OCI-LY3 (cell line): ENCODE measurements at regions not wholly inside any gene's neighbourhood (a gene's known extent, or its start where the extent isn't known, plus 50 kb on each side); places are given as distances from the start of the nearest gene placed in this dataset.

Experiments
- H2AFZ ChIP-seq: fragments of 200-600, 300-600 bp; shearing (Covaris generic); 2 replicates; pipeline ENCODE4 v1.6.0; 2014; ENCODE audit warnings: antibody characterized with exemption, low read depth, low read length
- H3K27ac ChIP-seq: fragments of 200-600, 300-600 bp; sonication (generic); 2 replicates; pipeline ENCODE4 v1.5.1; 2014; ENCODE audit warnings: mild to moderate bottlenecking, low read length, moderate library complexity, mixed read lengths
- H3K27me3 ChIP-seq: fragments of 200-600, 300-600 bp; sonication (generic); 2 replicates; pipeline ENCODE4 v1.6.1; 2014; ENCODE audit warnings: low read depth, low read length, mixed read lengths
- H3K36me3 ChIP-seq: fragments of 200-600, 300-600 bp; sonication (generic); replicated peaks from 2 replicates; pipeline ENCODE3; 2014; ENCODE audit warnings: low read depth, low read length, mixed read lengths
- H3K4me1 ChIP-seq: fragments of 300-600, 200-600 bp; sonication (generic); 2 replicates; pipeline ENCODE4 v1.6.1; 2014; ENCODE audit warnings: low read length, mixed read lengths
- H3K4me2 ChIP-seq: fragments of 200-600, 300-600 bp; sonication (generic); 2 replicates; pipeline ENCODE4 v1.6.1; 2014; ENCODE audit warnings: low read length, mixed read lengths
- H3K4me3 ChIP-seq: fragments of 300-600, 200-600 bp; sonication (generic); 2 replicates; pipeline ENCODE4 v1.5.1; 2014; ENCODE audit warnings: antibody characterized with exemption, mild to moderate bottlenecking, low read length, moderate library complexity
- H3K79me2 ChIP-seq: fragments of 300-600, 200-600 bp; shearing (Covaris generic); 2 replicates; pipeline ENCODE4 v1.6.1; 2014; ENCODE audit warnings: mild to moderate bottlenecking, low read length, mixed read lengths
- H3K9ac ChIP-seq: fragments of 300-600, 200-600 bp; shearing (Covaris generic); 2 replicates; pipeline ENCODE4 v1.6.0; 2014; ENCODE audit warnings: mild to moderate bottlenecking, low read length, moderate library complexity
- H3K9me3 ChIP-seq: fragments of 200-600, 300-600 bp; shearing (Covaris generic); 2 replicates; pipeline ENCODE4 v1.6.1; 2014; ENCODE audit warnings: low read length, mixed read lengths; ENCODE audit not compliant: insufficient read depth
- H4K20me1 ChIP-seq: fragments of 200-600, 300-600 bp; sonication (generic); 2 replicates; pipeline ENCODE4 v1.6.1; 2016; ENCODE audit warnings: low read length, mixed read lengths; ENCODE audit not compliant: insufficient read depth
- EZH2phosphoT487 ChIP-seq: fragments of 200-600 bp; shearing (Covaris generic); IDR thresholded peaks from 2 replicates; pipeline ENCODE4 v1.6.1; 2018; ENCODE audit warnings: antibody characterized with exemption, mixed run types, low read depth
- TF ChIP-seq, protein P1 (sequence below): fragments of 200-600, 300-600 bp; sonication (generic); IDR thresholded peaks from 2 replicates; pipeline ENCODE4 v1.5.1; 2014; ENCODE audit warnings: antibody characterized with exemption, low read length, low read depth

DNA sequence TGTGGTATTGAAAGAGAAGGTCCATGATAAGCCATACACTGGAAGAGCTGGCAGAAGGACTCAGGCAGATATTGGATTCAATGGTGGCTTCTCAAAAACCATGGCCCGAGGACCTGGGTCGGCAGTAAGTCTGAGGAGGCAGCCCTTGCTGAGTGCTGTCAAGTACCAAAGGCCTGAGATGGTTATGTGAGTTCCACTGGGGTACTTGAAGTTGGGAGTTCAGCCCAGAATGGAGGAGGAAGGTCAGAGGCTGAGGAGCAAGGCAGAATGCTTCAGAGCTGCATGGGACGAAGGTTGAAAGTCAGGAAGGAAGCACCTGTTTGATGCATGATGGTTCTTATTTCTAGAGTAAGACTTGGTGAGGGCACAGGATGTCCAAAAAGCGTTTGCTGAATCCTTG, 194.9 kb downstream of the DIRAS2 start:
- Histone ChIP-seq H3K27ac (no peak overlapping the region), H3K9ac (no peak overlapping the region), H2AFZ (no peak overlapping the region), H3K4me3 (no peak overlapping the region), H3K79me2 (no peaks in the 10 kb centered on the region), H3K4me2 (no peak overlapping the region), H3K27me3 (no peaks in the 10 kb centered on the region; the same call in 1 of the 2 replicates), H3K36me3 (no peaks in the 10 kb centered on the region), H3K4me1 (no peaks in the 10 kb centered on the region), H3K9me3 (no peaks in the 10 kb centered on the region), H4K20me1 (no peaks in the 10 kb centered on the region)
- TF ChIP-seq, protein P1, sequence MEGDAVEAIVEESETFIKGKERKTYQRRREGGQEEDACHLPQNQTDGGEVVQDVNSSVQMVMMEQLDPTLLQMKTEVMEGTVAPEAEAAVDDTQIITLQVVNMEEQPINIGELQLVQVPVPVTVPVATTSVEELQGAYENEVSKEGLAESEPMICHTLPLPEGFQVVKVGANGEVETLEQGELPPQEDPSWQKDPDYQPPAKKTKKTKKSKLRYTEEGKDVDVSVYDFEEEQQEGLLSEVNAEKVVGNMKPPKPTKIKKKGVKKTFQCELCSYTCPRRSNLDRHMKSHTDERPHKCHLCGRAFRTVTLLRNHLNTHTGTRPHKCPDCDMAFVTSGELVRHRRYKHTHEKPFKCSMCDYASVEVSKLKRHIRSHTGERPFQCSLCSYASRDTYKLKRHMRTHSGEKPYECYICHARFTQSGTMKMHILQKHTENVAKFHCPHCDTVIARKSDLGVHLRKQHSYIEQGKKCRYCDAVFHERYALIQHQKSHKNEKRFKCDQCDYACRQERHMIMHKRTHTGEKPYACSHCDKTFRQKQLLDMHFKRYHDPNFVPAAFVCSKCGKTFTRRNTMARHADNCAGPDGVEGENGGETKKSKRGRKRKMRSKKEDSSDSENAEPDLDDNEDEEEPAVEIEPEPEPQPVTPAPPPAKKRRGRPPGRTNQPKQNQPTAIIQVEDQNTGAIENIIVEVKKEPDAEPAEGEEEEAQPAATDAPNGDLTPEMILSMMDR, result no peak
- TF ChIP-seq EZH2phosphoT487, result no peak

DNA sequence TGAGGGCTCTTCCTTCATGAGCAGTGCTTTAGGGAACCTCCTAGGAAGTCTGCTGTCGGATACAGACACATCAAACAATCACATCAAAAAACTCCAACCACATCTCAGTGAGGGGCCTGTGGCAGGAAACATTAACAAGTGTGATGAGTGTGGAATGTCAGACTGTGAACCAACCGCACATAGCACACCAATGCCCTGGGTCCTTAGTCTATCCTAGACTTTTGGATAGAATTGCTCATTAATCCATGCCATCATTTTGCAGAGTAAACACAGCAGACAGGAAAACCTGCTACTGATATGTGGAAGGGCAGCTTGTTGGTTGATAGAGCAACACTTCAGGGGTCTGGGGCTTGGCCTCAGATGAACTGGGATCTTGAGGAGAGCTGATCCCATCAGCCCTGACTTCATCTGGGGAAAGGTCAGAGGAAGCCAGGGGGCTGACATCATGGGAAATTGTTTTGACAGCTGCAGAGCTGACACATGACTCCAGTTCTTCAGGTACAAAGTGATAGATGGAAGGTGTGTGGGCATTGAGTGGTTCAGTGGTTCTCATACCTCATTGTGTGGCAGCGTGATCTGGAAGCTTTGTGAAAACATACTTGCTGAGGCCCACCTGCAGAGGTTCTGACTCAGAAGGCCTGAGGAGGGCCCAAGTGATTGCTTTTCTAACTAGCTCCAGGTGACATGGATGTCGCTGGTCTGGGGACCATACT, 193.3 kb downstream of the DIRAS2 start:
- H3K4me1 ChIP-seq, result no peaks in the 10 kb centered on the region
- no peaks in the 10 kb centered on the region for H3K79me2 ChIP-seq
- no peak overlapping the region for H3K4me2 ChIP-seq
- H4K20me1 ChIP-seq, result no peaks in the 10 kb centered on the region
- no peak overlapping the region for H2AFZ ChIP-seq
- H3K4me3 ChIP-seq, result no peak overlapping the region
- no peaks in the 10 kb centered on the region; the same call in 1 of the 2 replicates for H3K27me3 ChIP-seq
- no peak overlapping the region for H3K9ac ChIP-seq
- TF ChIP-seq, protein P1, result no peak
- no peak for TF ChIP-seq EZH2phosphoT487
- no peaks in the 10 kb centered on the region for H3K36me3 ChIP-seq
- H3K27ac ChIP-seq, result no peak overlapping the region
- no peaks in the 10 kb centered on the region for H3K9me3 ChIP-seq

DNA sequence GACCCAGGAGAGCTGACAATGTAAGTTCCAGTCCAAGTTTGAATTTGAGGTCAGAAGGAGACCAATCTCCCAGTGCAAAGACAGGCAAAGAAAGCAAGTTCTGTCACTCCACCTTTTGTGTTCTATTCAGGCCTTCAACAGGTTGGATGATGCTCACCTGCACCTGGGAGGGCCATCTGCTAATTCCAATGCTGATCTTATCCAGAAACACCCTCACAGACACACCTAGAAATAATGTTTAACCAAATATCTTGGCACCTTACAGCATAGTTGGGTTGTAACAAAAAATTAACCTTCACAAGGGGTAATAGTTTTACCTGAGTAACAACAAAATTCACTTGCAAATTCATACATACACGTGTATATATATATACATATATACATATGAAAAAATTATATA, 190.8 kb downstream of the DIRAS2 start:
- H2AFZ ChIP-seq, result no peak overlapping the region
- no peaks in the 10 kb centered on the region for H3K4me1 ChIP-seq
- TF ChIP-seq EZH2phosphoT487, result no peak
- TF ChIP-seq, protein P1, result no peak
- H3K9me3 ChIP-seq, result no peaks in the 10 kb centered on the region
- H3K4me3 ChIP-seq, result no peak overlapping the region
- no peak overlapping the region for H3K9ac ChIP-seq
- H3K4me2 ChIP-seq, result no peak overlapping the region
- no peaks in the 10 kb centered on the region for H4K20me1 ChIP-seq
- H3K79me2 ChIP-seq, result no peaks in the 10 kb centered on the region
- no peaks in the 10 kb centered on the region for H3K27me3 ChIP-seq
- H3K27ac ChIP-seq, result no peak overlapping the region
- H3K36me3 ChIP-seq, result no peaks in the 10 kb centered on the region

DNA sequence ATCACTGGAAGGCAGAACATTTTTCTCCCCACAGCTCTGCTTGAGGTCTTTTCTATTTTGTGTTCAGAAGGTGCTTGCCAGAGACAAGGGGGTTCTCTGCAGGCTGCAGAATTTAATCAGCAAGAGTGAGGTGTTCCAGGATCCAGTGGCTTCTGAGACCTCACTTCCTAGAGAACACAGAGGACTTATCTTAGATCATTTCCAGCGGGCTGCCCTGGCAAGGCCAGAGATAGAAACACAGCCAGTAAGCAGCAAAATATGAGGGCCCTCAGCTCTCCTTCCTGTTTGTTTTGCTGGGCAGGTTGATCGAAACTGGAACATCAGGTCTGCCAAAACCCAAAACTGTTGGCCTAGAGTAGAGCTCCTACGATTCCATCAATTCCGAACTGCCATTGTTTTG, 187.3 kb downstream of the DIRAS2 start:
- Histone ChIP-seq H4K20me1 (no peaks in the 10 kb centered on the region), H3K79me2 (no peaks in the 10 kb centered on the region), H3K9me3 (no peaks in the 10 kb centered on the region), H3K4me3 (no peak overlapping the region), H3K27ac (no peak overlapping the region), H3K4me2 (no peak overlapping the region), H3K4me1 (peaks cover 18% of the 10 kb centered on the region), H3K36me3 (no peaks in the 10 kb centered on the region), H3K27me3 (no peaks in the 10 kb centered on the region), H3K9ac (no peak overlapping the region), H2AFZ (no peak overlapping the region)
- TF ChIP-seq, protein P1, result no peak
- no peak for TF ChIP-seq EZH2phosphoT487
